ENCODE measurements at regions not wholly inside any gene's neighbourhood (a gene's known extent, or its start where the extent isn't known, plus 50 kb on each side); places are given as distances from the start of the nearest gene placed in this dataset.

DNA sequence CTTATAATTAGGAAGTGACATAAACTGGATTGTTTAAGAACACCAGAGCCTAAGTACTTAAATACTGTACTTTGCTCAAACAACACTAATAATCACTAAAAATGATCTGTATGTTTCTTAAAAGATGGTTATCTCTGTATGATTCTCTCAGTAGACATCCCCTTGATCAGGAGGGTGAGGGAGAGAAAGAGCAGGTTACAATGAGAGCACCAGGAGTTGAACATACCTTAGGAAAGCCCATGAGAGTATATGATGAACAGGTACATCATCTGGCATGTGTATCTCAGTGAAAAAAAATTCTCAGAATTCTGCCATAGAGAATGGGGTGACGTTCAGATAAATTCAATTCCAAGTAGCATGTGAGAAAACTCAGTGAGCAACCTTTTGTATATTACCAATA, 59.9 kb upstream of the IL2 start:
- Histone ChIP-seq H4K20me1 (ENCODE audit: insufficient read depth, low read length, poor library complexity, severe bottlenecking) (no peaks in the 10 kb centered on the region), H2AFZ (ENCODE audit: low read length) (no peak overlapping the region), H3K27me3 (ENCODE audit: insufficient read depth, low read length, poor library complexity, severe bottlenecking) (peaks cover 25% of the 10 kb centered on the region), H3K4me1 (ENCODE audit: insufficient read depth, low read length, poor library complexity, severe bottlenecking) (no peaks in the 10 kb centered on the region), H3K9ac (ENCODE audit: low read depth, low read length, poor library complexity, severe bottlenecking) (no peak overlapping the region), H3K9me3 (ENCODE audit: insufficient read depth, low read depth, low read length) (no peaks in the 10 kb centered on the region), H3K4me2 (ENCODE audit: low read depth, low read length, poor library complexity, severe bottlenecking) (no peak overlapping the region), H3K9me2 (replicated peaks; ENCODE audit: low read depth, low read length) (no peaks in the 10 kb centered on the region), H3K36me3 (ENCODE audit: insufficient read depth, low read length) (no peaks in the 10 kb centered on the region), H3K4me3 (ENCODE audit: low read length, poor library complexity, severe bottlenecking) (no peak overlapping the region), H3F3A (ENCODE audit: low read depth) (no peaks in the 10 kb centered on the region), H3K79me2 (ENCODE audit: insufficient read depth, low read length) (no peaks in the 10 kb centered on the region)
- TF ChIP-seq, protein P1, sequence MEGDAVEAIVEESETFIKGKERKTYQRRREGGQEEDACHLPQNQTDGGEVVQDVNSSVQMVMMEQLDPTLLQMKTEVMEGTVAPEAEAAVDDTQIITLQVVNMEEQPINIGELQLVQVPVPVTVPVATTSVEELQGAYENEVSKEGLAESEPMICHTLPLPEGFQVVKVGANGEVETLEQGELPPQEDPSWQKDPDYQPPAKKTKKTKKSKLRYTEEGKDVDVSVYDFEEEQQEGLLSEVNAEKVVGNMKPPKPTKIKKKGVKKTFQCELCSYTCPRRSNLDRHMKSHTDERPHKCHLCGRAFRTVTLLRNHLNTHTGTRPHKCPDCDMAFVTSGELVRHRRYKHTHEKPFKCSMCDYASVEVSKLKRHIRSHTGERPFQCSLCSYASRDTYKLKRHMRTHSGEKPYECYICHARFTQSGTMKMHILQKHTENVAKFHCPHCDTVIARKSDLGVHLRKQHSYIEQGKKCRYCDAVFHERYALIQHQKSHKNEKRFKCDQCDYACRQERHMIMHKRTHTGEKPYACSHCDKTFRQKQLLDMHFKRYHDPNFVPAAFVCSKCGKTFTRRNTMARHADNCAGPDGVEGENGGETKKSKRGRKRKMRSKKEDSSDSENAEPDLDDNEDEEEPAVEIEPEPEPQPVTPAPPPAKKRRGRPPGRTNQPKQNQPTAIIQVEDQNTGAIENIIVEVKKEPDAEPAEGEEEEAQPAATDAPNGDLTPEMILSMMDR (conservative IDR thresholded peaks at IDR 0.05; ENCODE audit: low read length) = no peak
- TF ChIP-seq EZH2phosphoT487 (IDR thresholded peaks at IDR 0.05; ENCODE audit: borderline replicate concordance) = no peak

DNA sequence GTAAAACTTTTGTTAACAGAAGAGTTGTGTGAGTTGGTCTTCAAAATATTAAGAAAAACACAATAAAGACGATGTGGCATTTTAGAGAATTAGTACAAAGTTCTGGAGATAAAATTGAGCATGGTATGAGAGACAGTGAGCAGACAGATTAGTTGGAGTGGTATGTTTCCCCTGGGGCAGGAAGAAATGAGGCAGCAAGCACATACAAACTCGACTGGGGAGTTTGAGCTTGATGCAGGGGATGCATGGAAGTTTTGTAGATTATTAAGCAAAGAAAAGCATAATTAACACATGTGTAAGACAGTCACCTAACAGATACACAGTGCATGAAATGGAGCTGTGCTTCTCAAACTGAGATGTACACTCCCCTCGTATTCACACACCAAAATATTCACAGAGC, 58.1 kb upstream of the IL2 start:
- TF ChIP-seq EZH2phosphoT487 (IDR thresholded peaks at IDR 0.05; ENCODE audit: borderline replicate concordance) = no peak
- TF ChIP-seq, protein P1 (conservative IDR thresholded peaks at IDR 0.05; ENCODE audit: low read length) = no peak
- Histone ChIP-seq H3K9me3 (ENCODE audit: insufficient read depth, low read depth, low read length) (no peaks in the 10 kb centered on the region), H3K4me2 (ENCODE audit: low read depth, low read length, poor library complexity, severe bottlenecking) (no peak overlapping the region), H3F3A (ENCODE audit: low read depth) (no peaks in the 10 kb centered on the region), H3K79me2 (ENCODE audit: insufficient read depth, low read length) (no peaks in the 10 kb centered on the region), H2AFZ (ENCODE audit: low read length) (no peak overlapping the region), H3K4me1 (ENCODE audit: insufficient read depth, low read length, poor library complexity, severe bottlenecking) (no peaks in the 10 kb centered on the region), H3K27me3 (ENCODE audit: insufficient read depth, low read length, poor library complexity, severe bottlenecking) (peaks cover 25% of the 10 kb centered on the region), H3K36me3 (ENCODE audit: insufficient read depth, low read length) (no peaks in the 10 kb centered on the region), H3K9ac (ENCODE audit: low read depth, low read length, poor library complexity, severe bottlenecking) (no peak overlapping the region), H4K20me1 (ENCODE audit: insufficient read depth, low read length, poor library complexity, severe bottlenecking) (no peaks in the 10 kb centered on the region), H3K9me2 (replicated peaks; ENCODE audit: low read depth, low read length) (no peaks in the 10 kb centered on the region), H3K4me3 (ENCODE audit: low read length, poor library complexity, severe bottlenecking) (no peak overlapping the region)

DNA sequence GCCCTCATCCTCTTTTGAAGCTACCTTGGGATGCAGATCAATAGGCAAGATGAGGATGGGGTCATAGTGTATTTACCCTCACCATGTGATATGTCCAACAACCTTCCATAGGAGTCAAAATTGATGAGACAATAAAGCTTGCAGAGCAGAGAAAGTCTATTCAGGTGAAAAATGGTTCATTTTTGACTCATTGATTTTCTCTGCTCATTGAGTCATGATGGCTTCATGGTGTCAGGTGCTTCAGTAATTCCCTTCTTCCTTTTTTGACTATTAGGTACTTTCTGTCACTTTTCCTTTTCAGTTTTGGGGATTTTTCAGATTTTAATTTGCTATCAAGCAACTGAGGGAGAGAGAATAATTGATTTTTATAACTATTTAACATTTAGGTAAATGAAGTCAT, 55.9 kb upstream of the IL2 start:
- no peak overlapping the region for H3K4me3 ChIP-seq (ENCODE audit: low read length, poor library complexity, severe bottlenecking)
- no peaks in the 10 kb centered on the region for H3K36me3 ChIP-seq (ENCODE audit: insufficient read depth, low read length)
- TF ChIP-seq EZH2phosphoT487 (IDR thresholded peaks at IDR 0.05; ENCODE audit: borderline replicate concordance) = no peak
- TF ChIP-seq, protein P1 (conservative IDR thresholded peaks at IDR 0.05; ENCODE audit: low read length) = no peak
- H3F3A ChIP-seq (ENCODE audit: low read depth) = no peaks in the 10 kb centered on the region
- H4K20me1 ChIP-seq (ENCODE audit: insufficient read depth, low read length, poor library complexity, severe bottlenecking) = no peaks in the 10 kb centered on the region
- H3K27me3 ChIP-seq (ENCODE audit: insufficient read depth, low read length, poor library complexity, severe bottlenecking) = peaks cover 28% of the 10 kb centered on the region
- no peaks in the 10 kb centered on the region for H3K79me2 ChIP-seq (ENCODE audit: insufficient read depth, low read length)
- no peaks in the 10 kb centered on the region for H3K4me1 ChIP-seq (ENCODE audit: insufficient read depth, low read length, poor library complexity, severe bottlenecking)
- H3K9ac ChIP-seq (ENCODE audit: low read depth, low read length, poor library complexity, severe bottlenecking) = no peak overlapping the region
- no peaks in the 10 kb centered on the region for H3K9me3 ChIP-seq (ENCODE audit: insufficient read depth, low read depth, low read length)
- H2AFZ ChIP-seq (ENCODE audit: low read length) = no peak overlapping the region
- H3K4me2 ChIP-seq (ENCODE audit: low read depth, low read length, poor library complexity, severe bottlenecking) = no peak overlapping the region
- no peaks in the 10 kb centered on the region for H3K9me2 ChIP-seq (replicated peaks; ENCODE audit: low read depth, low read length)

All from Loucy (cell line).